SK-N-SH (cell line): ENCODE measurements at regions not wholly inside any gene's neighbourhood (a gene's known extent, or its start where the extent isn't known, plus 50 kb on each side); places are given as distances from the start of the nearest gene placed in this dataset.

Experiments
- CTCF ChIA-PET: fragments of 300-600, 350-600 bp; formaldehyde crosslinking; extraction: SDS; loops from one replicate; lab custom pipeline; 2021; lab: Yijun Ruan, JAX
- POLR2A ChIA-PET: fragments of 350-600 bp; sonication (Branson Sonifier 250); formaldehyde crosslinking; extraction: SDS; loops from one replicate; lab custom pipeline; 2020; ENCODE audit warnings: antibody characterized with exemption, inconsistent platforms; lab: Yijun Ruan, JAX
- DNase-seq: peaks from one replicate; pipeline ENCODE4 v3.0.0; 2012
- H2AFZ ChIP-seq: fragments of 200-600 bp; sonication (generic); 2 replicates; pipeline ENCODE4 v1.8.1; 2016; ENCODE audit warnings: antibody characterized with exemption, mild to moderate bottlenecking, low read depth
- H3F3A ChIP-seq: fragments of 200-600 bp; sonication (generic); replicated peaks from 2 replicates; pipeline ENCODE3; 2016; ENCODE audit warnings: antibody characterized with exemption, mild to moderate bottlenecking; ENCODE audit not compliant: insufficient read depth
- H3K27ac ChIP-seq, 2 experiments: fragments of 200-500 bp in 1 of 2; fragments of 200-600 bp in 1 of 2; sonication (Bioruptor generic) in 1 of 2; sonication (generic), shearing (Covaris generic) in 1 of 2; 2 replicates each; pipeline versions ENCODE4 v1.5.1 to v1.6.1; 2014 to 2016; ENCODE audit warnings: low read depth in 2 of 2, inconsistent platforms in 1 of 2, low read length in 1 of 2, mild to moderate bottlenecking in 1 of 2, mixed read lengths in 1 of 2
- H3K27me3 ChIP-seq: fragments of 200-600 bp; sonication (generic), shearing (Covaris generic); 2 replicates; pipeline ENCODE4 v1.6.1; 2016; ENCODE audit warnings: mixed run types; ENCODE audit not compliant: insufficient read depth
- H3K36me3 ChIP-seq, 2 experiments: fragments of 200-500 bp in 1 of 2; fragments of 200-600 bp in 1 of 2; sonication (Bioruptor generic) in 1 of 2; sonication (generic) in 1 of 2; replicated peaks in 1 of 2; 2 replicates each; pipeline versions ENCODE3 to v1.5.1; 2014 to 2016; ENCODE audit warnings: low read length in 1 of 2, mild to moderate bottlenecking in 1 of 2; ENCODE audit not compliant: insufficient read depth in 2 of 2, control insufficient read depth in 1 of 2
- H3K4me1 ChIP-seq, 2 experiments: fragments of 200-500 bp in 1 of 2; fragments of 200-600 bp in 1 of 2; sonication (Bioruptor generic) in 1 of 2; sonication (generic), shearing (Covaris generic) in 1 of 2; 2 replicates each; pipeline versions ENCODE4 v1.5.1 to v1.6.1; 2014 to 2016; ENCODE audit warnings: low read depth in 1 of 2, low read length in 1 of 2, mixed run types in 1 of 2; ENCODE audit not compliant: insufficient read depth in 2 of 2, control insufficient read depth in 1 of 2
- H3K4me2 ChIP-seq: fragments of 200-600 bp; sonication (generic), shearing (Covaris generic); 2 replicates; pipeline ENCODE4 v1.6.1; 2017; ENCODE audit warnings: mixed run types
- H3K4me3 ChIP-seq, 2 experiments: fragments of 200-500 bp in 1 of 2; fragments of 200-600 bp in 1 of 2; sonication (Bioruptor generic) in 1 of 2; sonication (generic), shearing (Covaris generic) in 1 of 2; 2 replicates each; pipeline versions ENCODE4 v1.5.1 to v1.8.1; 2014 to 2016; ENCODE audit warnings: low read depth in 2 of 2, inconsistent platforms in 1 of 2, low read length in 1 of 2, mild to moderate bottlenecking in 1 of 2, mixed read lengths in 1 of 2, moderate library complexity in 1 of 2
- H3K79me2 ChIP-seq: fragments of 200-600 bp; sonication (generic); 2 replicates; pipeline ENCODE4 v1.8.1; 2017; ENCODE audit warnings: mild to moderate bottlenecking; ENCODE audit not compliant: insufficient read depth
- H3K9ac ChIP-seq: fragments of 200-600 bp; sonication (generic); 2 replicates; pipeline ENCODE4 v1.6.1; 2017; ENCODE audit warnings: mixed run types
- H3K9me2 ChIP-seq: fragments of 200-600 bp; sonication (generic); 2 replicates; pipeline ENCODE4 v1.6.1; 2017; ENCODE audit warnings: mixed run types
- H3K9me3 ChIP-seq: fragments of 200-600 bp; sonication (generic); 2 replicates; pipeline ENCODE4 v1.6.1; 2017; ENCODE audit warnings: mixed run types, mild to moderate bottlenecking, moderate library complexity
- H4K20me1 ChIP-seq: fragments of 200-600 bp; sonication (generic); 2 replicates; pipeline ENCODE4 v1.6.1; 2017; ENCODE audit warnings: mild to moderate bottlenecking, mixed run types; ENCODE audit not compliant: insufficient read depth
- EP300 ChIP-seq, 2 experiments: IDR thresholded peaks; 2 replicates each; pipeline versions ENCODE4 v1.4.0 to v1.6.1; 2012; ENCODE audit warnings: borderline replicate concordance in 1 of 2, low read depth in 1 of 2, low read length in 1 of 2
- EZH2phosphoT487 ChIP-seq: fragments of 200-600 bp; sonication (generic); IDR thresholded peaks from 2 replicates; pipeline ENCODE4 v1.6.1; 2017; ENCODE audit warnings: low read depth, mixed run types, mild to moderate bottlenecking, antibody characterized with exemption, moderate library complexity, borderline replicate concordance
- FOSL2 ChIP-seq: IDR thresholded peaks from 2 replicates; pipeline ENCODE4 v1.4.0; 2012; ENCODE audit warnings: low read depth, mild to moderate bottlenecking, moderate library complexity, borderline replicate concordance
- GATA2 ChIP-seq: sonication (generic); formaldehyde crosslinking; IDR thresholded peaks from 2 replicates; pipeline ENCODE4 v1.5.0; 2020; ENCODE audit warnings: mild to moderate bottlenecking, missing genetic modification reagents
- JUND ChIP-seq: IDR thresholded peaks from 2 replicates; pipeline ENCODE4 v1.4.0; 2012
- NFIC ChIP-seq: IDR thresholded peaks from 2 replicates; pipeline ENCODE4 v1.4.0; 2012; ENCODE audit warnings: borderline replicate concordance
- NRF1 ChIP-seq: IDR thresholded peaks from 2 replicates; pipeline ENCODE4 v1.6.1; 2012; ENCODE audit warnings: low read depth, mild to moderate bottlenecking, low read length
- RCOR1 ChIP-seq: fragments of 150-350 bp; IDR thresholded peaks from 2 replicates; pipeline ENCODE4 v1.6.1; 2017; ENCODE audit warnings: antibody characterized with exemption, low read length
- SIN3A ChIP-seq: IDR thresholded peaks from 2 replicates; pipeline ENCODE4 v1.6.1; 2012; ENCODE audit warnings: low read depth, mild to moderate bottlenecking, low read length, moderate library complexity, borderline replicate concordance
- TAF1 ChIP-seq: IDR thresholded peaks from 2 replicates; pipeline ENCODE4 v1.6.1; 2012; ENCODE audit warnings: low read depth, mild to moderate bottlenecking, low read length, moderate library complexity, borderline replicate concordance
- TEAD4 ChIP-seq: IDR thresholded peaks from 2 replicates; pipeline ENCODE4 v1.4.0; 2012; ENCODE audit warnings: mild to moderate bottlenecking, borderline replicate concordance; ENCODE audit not compliant: insufficient read depth
- WGBS: methylation state at CpG from one replicate; pipeline ENCODE4 v1.1.6; 2017; ENCODE audit warnings: low lambda C conversion rate; 5-methylcytosine and 5-hydroxymethylcytosine counted together
- TF ChIP-seq, protein P1 (sequence below): fragments of 200-600 bp; sonication (generic); IDR thresholded peaks from 2 replicates; pipeline ENCODE4 v1.6.1; 2017; ENCODE audit warnings: antibody characterized with exemption, mild to moderate bottlenecking, moderate library complexity
- TF ChIP-seq, protein P2 (sequence below): fragments of 150-350 bp; IDR thresholded peaks from 2 replicates; pipeline ENCODE4 v1.6.1; 2017; ENCODE audit warnings: antibody characterized with exemption, low read length, low read depth, borderline replicate concordance
- TF ChIP-seq, protein P3 (sequence below): IDR thresholded peaks from 2 replicates; pipeline ENCODE4 v1.4.0; 2012; ENCODE audit warnings: low read depth

DNA sequence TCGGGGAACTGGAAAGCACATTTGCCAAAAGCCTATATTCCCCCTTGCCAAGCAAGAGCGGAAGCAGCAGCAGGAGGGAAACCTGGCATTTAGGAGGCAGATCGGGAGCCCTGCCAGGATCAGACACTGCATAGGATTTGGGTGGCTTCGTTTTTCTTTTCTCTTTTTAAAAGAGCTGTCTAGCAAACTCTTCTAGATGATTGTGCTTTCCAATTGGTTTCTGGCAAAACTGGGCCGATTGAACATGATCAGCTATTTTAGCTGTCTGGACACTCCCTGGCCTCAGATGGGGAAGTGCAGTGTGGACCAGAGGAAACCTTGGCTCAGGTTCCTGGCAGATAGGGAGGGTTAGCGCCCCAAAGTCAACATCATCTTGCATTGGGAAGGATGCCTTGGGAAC lies 414.0 kb upstream of the KAZN start (continued):
- no peak for TF ChIP-seq SIN3A

DNA sequence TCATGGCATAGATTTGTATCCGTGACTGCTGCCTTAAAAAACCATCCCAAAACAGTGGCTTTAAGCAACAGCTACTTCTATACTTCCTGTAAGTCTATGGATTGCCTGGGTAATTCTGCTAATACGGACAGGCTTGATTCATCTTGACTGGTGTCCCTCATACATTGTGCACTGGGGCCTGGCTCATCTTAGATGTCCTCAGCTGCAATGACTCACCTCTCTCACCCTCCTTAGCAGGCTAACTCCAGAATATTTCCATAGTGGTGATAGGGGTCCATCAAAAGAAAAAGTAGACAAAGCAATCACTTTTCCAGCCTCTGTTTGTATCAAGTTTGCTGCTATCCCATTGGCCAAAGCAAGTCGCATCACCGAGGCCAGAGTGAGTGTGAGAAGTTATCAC lies 409.1 kb upstream of the KAZN start:
- no peaks in the 10 kb centered on the region for H3K79me2 ChIP-seq
- H3K9me2 ChIP-seq: no peaks in the 10 kb centered on the region
- DNase-seq: no peak
- H3K27me3 ChIP-seq: no peaks in the 10 kb centered on the region
- no peaks in the 10 kb centered on the region for H4K20me1 ChIP-seq
- H3K9ac ChIP-seq: no peak overlapping the region
- no peak overlapping the region for H3K4me3 ChIP-seq
- ChIA-PET CTCF (interaction anchor here (1.1 kb wide), 1 partner anchor 94 kb away, joined by 3 read pairs; no protein-coding TSS in a partner anchor), POLR2A (no interaction called here)
- no peaks in the 10 kb centered on the region for H3K9me3 ChIP-seq
- H2AFZ ChIP-seq: no peak overlapping the region
- no peaks in the 10 kb centered on the region for H3F3A ChIP-seq
- H3K4me2 ChIP-seq: no peak overlapping the region
- no peak for TF ChIP-seq NFIC
- TF ChIP-seq, protein P1, sequence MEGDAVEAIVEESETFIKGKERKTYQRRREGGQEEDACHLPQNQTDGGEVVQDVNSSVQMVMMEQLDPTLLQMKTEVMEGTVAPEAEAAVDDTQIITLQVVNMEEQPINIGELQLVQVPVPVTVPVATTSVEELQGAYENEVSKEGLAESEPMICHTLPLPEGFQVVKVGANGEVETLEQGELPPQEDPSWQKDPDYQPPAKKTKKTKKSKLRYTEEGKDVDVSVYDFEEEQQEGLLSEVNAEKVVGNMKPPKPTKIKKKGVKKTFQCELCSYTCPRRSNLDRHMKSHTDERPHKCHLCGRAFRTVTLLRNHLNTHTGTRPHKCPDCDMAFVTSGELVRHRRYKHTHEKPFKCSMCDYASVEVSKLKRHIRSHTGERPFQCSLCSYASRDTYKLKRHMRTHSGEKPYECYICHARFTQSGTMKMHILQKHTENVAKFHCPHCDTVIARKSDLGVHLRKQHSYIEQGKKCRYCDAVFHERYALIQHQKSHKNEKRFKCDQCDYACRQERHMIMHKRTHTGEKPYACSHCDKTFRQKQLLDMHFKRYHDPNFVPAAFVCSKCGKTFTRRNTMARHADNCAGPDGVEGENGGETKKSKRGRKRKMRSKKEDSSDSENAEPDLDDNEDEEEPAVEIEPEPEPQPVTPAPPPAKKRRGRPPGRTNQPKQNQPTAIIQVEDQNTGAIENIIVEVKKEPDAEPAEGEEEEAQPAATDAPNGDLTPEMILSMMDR: no peak
- 17% methylated on average over 4 of the region's 4 CpGs for whole genome bisulfite sequencing
- no peaks in the 10 kb centered on the region for H3K4me1 ChIP-seq
- no peaks in the 10 kb centered on the region for H3K36me3 ChIP-seq
- no peak overlapping the region for H3K27ac ChIP-seq

DNA sequence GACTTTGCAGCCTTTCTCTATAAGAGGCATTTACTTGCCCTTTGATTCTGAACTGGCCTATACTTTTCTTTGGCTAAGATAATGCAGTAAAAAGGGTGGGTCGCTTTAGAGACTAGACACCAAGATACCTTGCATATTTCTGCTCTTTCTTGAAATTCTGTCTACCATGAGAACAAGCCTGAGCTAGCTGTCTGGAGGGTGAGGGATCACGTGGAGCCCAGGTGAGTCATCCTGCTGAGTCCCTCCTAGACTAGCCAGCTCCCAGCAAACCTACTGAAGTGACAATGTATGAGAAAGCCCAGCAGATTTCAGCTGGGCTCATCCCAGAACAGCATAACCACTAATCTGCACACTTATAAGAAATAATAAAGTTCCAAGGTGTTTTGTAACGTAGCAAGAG lies 408.0 kb upstream of the KAZN start:
- Histone ChIP-seq H3K9me2 (no peaks in the 10 kb centered on the region), H3F3A (no peaks in the 10 kb centered on the region), H3K27me3 (no peaks in the 10 kb centered on the region), H3K79me2 (no peaks in the 10 kb centered on the region), H3K4me3 (no peak overlapping the region), H3K27ac (no peak overlapping the region), H3K9me3 (no peaks in the 10 kb centered on the region), H3K9ac (no peak overlapping the region), H3K4me2 (no peak overlapping the region), H3K36me3 (no peaks in the 10 kb centered on the region), H4K20me1 (no peaks in the 10 kb centered on the region), H3K4me1 (no peaks in the 10 kb centered on the region), H2AFZ (no peak overlapping the region)
- TF ChIP-seq TEAD4 (no peak), EZH2phosphoT487 (no peak), GATA2 (no peak), NFIC (no peak), EP300 (IDR thresholded peaks at IDR 0.05; ENCODE audit: borderline replicate concordance in 1 of 2, low read depth in 1 of 2, low read length in 1 of 2) (no peak), JUND (no peak), SIN3A (no peak), RCOR1 (no peak), FOSL2 (no peak), NRF1 (no peak), TAF1 (no peak)
- TF ChIP-seq, protein P2, sequence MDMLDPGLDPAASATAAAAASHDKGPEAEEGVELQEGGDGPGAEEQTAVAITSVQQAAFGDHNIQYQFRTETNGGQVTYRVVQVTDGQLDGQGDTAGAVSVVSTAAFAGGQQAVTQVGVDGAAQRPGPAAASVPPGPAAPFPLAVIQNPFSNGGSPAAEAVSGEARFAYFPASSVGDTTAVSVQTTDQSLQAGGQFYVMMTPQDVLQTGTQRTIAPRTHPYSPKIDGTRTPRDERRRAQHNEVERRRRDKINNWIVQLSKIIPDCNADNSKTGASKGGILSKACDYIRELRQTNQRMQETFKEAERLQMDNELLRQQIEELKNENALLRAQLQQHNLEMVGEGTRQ: no peak
- TF ChIP-seq, protein P3, sequence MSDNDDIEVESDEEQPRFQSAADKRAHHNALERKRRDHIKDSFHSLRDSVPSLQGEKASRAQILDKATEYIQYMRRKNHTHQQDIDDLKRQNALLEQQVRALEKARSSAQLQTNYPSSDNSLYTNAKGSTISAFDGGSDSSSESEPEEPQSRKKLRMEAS: no peak
- 6% methylated on average over 3 of the region's 3 CpGs for WGBS
- ChIA-PET CTCF (no interaction called here), POLR2A (no interaction called here)
- DNase-seq: no peak
